ENCODE measurements at regions not wholly inside any gene's neighbourhood (a gene's known extent, or its start where the extent isn't known, plus 50 kb on each side); places are given as distances from the start of the nearest gene placed in this dataset.

- no peak for TF ChIP-seq CTCF (conservative IDR thresholded peaks at IDR 0.05; ENCODE audit: low read depth, low read length)
- no peak for TF ChIP-seq EZH2 (IDR thresholded peaks at IDR 0.05; ENCODE audit: low read length, unreplicated experiment)
- no peak for TF ChIP-seq EZH2phosphoT487 (IDR thresholded peaks at IDR 0.05; ENCODE audit: borderline replicate concordance, low read length)
These were observed 75.8 kb upstream of the ETV1 start for GRCh38 chr7:14065286-14065685.
